Stimulated activated CD4-positive, alpha-beta T cell treated with anti-CD3 and anti-CD28 coated beads, Interleukin-2, amount 100 ng/mL, for 24 hours (primary cell): ENCODE measurements at regions not wholly inside any gene's neighbourhood (a gene's known extent, or its start where the extent isn't known, plus 50 kb on each side); places are given as distances from the start of the nearest gene placed in this dataset.
"Not testable (repeated sequence)": the region's sequence is repeated elsewhere in the genome, so short reads cannot be mapped to it uniquely, and the experiment has no call there.

ENCODE experiments used
- DNase-seq, 2 donors: peaks; one replicate each; pipeline ENCODE4 v3.0.0-alpha.2; 2020

DNA sequence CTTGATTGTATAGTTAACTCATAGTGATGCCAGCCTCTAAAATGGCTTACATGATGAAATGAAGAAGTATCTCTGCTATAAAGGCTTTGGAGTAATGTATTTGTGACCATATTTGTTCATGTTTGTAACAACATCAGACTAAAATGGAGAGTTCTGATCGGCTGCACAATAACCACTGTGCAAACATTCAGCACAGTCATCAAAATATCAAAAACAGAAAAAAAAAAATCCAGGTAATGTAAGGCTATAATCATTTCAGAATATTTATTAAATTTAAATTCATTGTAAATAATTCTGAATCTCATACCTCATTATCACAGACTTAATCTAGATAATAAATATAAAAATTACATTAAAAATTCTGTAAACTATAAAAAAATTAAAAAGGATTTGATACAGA, 1161.8 kb downstream of the MRPL39 start:
- DNase-seq: no peak

DNA sequence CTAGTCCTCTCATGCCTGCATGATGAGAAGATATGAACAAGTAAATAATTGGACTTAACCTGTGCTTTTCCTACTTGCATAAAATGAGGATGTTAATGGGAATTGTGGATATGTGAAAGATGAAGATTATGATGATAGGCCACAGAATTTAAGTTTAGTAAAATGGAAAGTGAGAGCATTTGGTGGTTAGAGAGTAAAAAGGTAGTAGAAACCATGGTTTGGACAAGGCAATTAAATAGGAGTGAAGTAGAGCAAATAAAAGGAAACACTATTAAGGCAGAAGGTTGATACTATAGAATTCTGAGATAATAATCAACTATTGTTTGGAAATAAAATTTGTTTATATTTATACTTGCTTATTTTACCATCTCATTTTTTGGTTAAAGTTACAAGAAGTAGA, 1162.5 kb downstream of the MRPL39 start:
- no peak for DNase-seq

DNA sequence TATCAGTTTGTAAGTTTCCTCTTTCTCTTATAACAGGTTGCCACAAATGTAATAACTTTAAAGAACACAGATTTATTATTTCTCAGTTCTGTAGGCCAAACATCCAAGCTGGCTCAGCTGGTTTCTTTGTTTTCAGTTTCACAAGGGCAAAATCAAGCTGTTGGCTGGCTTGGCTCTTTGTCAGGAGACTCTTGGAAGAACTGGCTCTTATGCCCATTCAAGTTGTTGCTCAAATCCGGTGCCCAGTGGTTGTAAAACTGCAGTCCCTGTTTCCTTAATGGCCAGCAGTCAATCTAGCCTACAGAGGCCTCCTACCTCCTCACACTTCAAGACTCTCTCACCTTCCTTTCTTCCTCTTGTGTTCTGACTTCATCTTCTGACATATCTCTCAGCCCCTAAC, 1171.0 kb downstream of the MRPL39 start:
- no peak for DNase-seq

DNA sequence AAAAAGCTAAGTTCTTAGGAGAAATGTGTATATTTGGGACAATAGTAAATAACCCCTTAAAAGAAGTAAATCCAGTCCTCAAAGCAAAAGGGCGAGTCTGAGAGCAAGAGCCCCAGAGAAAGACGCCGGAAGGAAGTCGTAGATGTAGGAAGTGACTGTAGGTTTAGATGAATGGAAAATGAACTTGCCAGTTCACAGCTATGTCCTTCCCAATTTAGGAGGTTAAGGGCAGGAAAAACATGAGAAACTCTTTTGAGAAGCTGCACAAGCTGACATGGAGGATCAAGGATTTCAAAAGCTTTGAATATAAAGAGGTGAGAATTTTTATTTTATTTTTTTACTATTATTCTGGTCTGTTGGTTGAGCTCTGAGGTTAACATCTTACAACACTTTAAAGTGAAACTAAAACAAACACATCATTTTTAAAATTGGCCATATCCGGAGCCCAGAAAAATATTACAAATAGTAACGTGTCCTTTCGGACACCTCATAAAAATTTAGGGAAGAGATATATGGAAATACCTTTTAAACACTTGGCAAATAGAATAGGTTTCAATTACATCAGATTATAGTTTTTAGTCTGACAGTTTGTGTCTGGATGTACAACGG, 1178.6 kb downstream of the MRPL39 start:
- no peak for DNase-seq

DNA sequence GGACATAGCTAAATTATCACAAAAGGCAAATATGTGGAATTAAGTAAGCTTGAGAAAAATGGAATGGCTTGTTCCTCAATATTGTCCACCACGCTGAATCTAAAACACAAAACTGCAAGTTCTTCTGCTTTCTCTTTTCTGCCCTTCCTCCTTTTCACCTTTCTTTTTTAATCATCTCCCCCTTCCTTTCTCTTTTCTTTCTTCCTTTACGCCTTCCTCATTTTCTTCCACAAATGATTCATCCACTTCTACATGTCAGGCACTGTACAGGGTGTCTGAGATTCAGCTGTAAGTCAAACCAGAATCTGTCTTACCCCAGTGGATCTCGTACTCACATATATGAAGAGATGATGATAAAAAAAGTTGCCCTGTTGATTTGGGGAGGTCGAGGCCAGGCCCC, 1182.5 kb downstream of the MRPL39 start:
- DNase-seq: no peak

DNA sequence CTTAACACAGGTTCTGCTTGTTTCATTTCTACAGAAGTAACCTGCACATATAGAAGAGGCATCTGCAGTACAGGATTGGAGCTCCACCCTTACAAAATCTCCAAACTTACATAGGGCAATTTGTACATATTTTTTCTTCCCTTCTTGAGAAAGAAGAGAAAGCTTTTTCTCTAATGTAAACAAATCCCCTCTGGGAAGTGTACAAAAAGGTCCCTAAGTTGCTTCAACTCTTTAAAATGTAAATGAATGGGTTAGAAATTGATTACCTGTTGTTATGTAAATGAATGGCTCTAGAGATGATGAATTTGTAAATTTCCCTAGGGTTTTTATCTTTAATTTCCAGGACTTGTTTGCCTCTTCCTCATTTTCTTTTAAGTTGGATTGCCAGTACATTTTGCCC, 1183.7 kb downstream of the MRPL39 start:
- DNase-seq: no peak

DNA sequence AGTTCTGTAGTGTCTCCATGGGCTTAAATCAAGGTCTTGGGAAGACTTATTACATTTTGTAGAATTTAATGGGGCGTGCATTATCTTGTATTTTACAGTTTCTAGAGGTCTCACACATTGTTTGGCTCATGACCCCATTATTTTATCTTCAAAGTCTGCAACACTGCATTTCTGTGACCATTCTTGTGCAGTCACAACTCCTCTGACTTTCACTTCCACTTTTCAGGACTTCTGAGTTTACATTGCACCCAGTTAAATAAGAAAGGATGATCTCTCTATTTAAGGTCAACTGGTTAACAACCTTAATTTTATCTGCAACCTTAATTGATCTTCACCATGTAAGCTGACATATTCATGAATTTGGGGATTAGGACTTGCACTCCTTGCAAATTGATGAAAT, 1186.6 kb downstream of the MRPL39 start:
- no peak for DNase-seq

DNA sequence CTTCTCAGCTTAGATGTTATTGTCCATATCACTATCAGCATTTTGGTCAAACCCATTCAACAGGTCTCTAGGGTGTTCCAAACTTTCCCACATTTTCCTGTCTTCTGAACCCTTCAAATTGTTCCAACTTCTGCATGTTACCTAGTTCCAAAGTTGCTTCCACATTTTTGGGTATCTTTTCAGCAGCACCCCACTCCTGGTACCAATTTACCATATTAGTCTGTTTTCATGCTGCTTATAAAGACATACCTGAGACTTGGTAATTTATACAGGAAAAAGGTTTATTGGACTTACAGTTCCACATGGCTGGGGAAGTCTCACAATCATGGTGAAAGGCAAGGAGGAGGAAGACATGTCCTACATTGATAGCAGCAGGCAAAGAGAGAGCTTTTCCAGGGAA, 1187.6 kb downstream of the MRPL39 start:
- not testable (repeated sequence) for DNase-seq

DNA sequence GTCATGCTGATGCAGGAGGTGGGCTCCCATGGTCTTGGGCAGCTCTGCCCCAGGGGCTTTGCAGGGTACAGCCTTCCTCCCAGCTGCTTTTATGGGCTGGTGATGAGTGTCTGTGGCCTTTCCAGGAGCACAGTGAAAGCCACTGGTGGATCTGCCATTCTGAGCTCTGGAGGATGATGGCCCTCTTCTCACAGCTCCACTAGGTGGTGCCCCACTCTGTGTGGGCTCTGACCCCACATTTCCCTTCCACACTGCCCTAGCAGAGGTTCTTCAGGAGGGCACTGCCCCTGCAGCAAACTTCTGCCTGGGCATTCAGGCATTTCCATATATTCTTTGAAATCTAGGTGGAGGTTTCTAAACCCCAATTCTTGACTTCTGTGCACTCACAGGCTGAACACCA, 1188.6 kb downstream of the MRPL39 start:
- DNase-seq: no peak

DNA sequence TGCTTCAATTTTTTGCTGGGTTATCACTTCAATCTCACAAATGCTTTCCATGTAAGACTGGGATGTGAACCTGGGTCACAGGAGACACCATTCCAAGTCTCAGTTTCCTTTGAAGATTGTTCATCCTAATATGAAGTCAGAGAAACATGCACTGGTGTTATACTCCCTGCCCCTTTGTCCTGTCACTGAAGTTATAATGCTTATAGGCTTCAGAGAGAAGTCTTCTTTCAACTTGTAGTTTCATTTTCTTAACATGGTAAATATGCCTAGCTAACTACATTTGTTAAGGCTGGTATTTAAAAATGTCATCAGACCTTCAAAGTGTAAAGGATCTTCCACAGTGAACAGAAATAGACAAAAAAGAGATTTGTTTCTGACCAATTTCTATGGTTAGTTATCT, 1195.9 kb downstream of the MRPL39 start:
- DNase-seq: no peak

DNA sequence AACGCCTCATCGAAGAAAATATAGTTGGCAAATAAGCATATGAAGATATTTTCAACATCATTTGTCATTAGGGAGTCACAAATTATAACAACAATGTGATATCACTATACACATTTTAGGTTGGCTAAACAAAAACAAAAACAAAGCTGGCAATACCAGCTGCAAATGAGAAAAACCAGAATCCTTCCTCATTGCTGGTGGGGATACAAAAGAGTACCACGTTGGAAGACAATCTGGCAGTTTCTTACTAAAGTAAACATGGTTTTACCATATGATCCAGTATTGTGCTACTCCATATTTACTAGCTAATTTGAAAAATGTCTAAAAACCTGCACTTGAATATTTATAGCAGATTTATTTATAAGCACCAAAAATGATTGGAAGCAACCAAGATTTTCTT, 1204.1 kb downstream of the MRPL39 start:
- no peak for DNase-seq

DNA sequence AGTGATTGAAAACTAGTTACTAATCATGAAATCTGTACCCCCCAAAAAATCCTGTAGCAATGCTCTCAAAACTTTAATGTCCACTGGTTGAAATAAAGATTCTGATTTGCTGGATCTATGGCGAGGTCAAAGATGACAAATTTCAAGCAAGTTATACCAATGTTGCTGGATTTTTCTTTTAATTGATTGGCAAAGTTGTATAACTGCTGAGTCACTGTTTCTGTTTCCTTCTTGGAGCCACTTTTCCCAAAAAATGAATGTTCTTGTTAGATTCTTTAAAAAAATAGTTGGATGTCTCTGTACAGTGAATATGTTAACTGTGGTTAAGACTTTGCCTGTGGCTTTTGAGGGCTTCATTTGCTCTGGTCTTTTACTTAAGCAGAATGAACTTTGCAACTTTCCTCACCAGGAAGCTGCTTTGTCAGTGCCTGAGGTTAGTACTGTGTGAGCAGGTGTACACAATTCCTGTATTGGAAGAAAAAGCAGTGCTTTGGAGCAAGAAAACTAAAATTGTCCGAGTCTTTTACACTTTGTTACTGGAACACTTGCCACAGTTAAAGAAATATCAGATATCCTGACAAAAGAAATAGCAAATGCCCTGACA, 1211.9 kb downstream of the MRPL39 start:
- DNase-seq: no peak

DNA sequence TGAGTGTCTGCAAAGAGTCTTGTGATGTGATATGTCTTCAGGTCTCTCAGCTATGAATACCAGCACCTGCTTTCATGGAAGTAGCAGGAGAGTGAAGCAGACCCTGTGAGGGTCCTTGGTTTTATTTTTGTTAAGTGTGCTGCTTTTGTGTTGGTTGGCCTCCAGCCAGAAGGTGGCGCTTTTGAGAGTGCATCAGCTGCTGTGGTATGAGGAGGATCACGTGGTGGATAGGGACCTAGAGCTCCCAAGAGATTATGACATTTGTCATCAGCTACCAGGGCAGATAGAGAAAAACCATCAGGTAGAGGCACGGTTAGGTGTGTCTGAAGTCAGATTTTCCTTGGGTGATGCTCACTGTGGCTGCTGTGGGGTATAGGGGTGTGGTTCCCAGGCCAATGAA, 1232.1 kb downstream of the MRPL39 start:
- DNase-seq: peak; percentile 20 to 36

DNA sequence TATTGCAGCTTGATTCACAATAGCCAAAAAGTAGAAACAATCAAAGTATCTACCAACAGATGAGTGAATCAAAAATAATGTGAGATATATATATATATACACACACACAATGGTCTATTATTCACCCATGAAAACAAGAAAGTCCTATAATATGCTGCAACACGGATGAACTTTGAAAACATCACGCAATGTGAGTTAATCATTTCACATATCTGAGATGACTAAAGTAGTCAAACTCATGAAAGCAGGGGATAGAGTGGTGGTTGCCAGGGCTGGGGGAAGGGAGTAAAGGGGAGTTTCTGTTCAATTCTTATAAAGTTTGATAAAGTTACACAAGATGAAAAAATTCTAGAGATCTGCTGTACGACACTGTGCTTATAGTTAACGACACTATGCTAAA, 1234.8 kb downstream of the MRPL39 start:
- no peak for DNase-seq

DNA sequence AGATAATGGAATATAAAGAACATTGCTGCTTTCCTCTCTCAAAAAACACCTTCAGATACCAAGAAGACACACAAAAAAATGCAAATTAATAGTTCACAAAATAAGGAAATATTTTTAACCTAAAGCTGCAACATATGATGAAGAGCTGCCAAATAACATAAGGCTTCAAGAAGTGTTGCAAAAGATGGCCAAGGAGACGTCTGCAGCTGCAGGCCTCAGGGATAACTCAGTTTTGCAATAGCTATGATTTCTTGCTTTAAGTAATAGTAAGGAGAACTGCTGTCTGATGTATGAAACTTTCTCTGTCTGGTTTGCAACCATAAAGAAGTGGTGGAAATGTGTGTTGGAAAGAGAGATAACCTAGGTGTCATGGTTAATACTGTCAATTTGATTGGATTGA, 1237.5 kb downstream of the MRPL39 start:
- DNase-seq: no peak

DNA sequence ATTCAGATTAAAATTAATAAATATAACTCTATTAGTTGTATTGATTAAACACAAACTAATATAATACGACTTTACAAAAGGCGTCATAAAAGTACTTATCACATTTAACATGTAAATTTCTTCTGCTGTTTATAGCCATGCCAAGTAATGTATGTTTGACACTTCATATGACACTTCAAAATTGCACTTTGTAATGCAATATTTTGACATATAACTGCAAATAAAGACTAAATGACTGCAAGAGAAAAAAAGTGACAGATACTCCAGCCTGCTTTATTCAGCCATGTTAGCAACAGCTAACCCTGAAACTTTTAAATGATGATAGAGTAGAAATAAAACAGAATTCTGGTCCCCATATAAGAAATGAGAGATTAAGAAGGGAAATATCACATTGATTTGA, 1238.0 kb downstream of the MRPL39 start:
- DNase-seq: no peak

DNA sequence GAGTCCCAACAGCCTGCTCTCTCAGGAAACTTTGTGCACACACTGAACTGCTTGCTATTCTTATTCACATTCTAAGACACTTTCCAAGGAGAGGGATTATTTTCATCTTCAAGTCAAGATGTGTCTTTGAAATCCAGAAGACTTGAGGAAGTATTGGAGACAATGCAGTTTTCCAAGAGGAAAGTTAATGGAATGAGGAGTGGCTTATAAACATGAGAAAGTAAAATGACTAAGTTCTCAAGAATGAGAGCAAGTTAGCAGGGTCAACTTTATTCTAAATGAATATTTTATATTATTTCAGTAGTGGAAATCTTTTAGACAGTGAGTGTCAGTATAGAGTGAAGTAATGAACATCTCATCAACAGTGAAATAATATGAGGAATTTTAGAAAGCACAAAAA, 1239.3 kb downstream of the MRPL39 start:
- no peak for DNase-seq

DNA sequence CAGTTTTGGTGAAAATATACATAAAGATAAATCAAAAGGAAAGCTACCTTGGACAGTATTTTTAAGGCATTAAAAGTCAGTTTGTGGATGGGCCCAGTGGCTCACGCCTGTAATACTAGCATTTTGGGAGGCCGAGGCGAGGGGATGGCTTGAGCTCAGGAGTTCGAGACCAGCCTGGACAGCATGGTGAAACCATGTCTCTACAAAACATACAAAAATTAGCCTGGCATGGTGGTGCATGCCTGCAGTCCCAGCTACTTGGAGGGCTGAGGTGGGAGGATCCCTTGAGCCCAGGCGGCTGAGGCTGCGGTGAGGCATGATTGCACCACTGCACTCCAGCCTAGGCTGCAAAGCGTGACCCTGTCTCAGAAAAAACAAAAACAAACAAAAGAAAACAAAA, 1253.8 kb downstream of the MRPL39 start:
- DNase-seq: no peak

DNA sequence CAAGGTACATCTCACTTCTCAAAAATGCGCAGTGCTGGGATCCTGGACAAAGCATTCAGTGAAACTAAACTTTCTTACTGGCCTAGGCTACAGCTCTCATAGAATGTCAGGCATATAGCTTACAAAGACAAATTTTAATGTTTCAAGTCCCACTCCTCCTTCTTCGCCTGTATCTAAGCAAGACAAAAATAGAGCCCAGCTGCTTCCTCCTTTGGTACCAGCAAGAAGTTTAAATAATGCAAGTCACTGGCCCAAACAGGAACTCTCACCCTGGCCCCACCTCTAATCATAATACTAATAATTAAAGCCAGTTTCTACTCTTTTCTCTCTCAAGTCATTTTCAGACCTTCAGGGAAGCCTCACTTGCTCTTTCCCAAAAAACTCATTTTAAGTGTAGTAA, 1267.9 kb downstream of the MRPL39 start:
- no peak for DNase-seq

DNA sequence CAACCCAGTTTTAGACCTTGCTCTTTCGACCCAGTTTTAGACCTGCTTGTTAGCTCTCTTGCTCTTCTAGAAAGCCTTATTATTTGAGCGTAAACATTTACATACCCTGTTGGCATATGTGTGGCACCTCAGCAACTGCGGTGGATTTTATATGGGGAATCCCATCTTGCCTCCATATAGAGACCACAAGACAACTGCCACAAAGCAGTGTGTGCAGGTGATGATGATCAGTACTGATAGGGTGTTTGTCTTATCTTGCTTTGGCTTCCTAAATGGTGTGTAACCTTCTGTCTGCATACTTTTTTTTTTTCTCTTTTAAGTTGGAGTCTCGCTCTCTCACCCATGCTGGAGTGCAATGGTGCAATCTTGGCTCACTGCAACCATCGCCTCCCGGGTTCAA, 1270.8 kb downstream of the MRPL39 start:
- DNase-seq: no peak

DNA sequence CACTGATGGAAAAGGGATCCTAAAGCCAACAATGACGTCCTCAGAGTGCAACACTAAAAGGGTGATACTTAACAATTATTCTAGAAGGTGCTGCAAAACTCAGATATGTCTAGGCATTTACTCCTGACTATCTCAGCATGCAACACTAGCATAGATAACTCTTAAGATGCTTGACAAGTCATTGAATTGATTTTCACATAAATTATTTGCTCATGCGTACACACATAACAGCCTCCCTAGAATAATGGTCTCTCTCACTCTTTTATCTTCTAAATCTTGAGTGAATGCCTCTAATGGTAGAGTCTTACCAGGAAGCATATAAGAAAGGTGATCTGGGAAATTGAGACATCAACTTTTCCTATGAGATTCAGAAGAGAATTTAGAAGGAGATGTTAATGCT, 1283.7 kb downstream of the MRPL39 start:
- DNase-seq: no peak

DNA sequence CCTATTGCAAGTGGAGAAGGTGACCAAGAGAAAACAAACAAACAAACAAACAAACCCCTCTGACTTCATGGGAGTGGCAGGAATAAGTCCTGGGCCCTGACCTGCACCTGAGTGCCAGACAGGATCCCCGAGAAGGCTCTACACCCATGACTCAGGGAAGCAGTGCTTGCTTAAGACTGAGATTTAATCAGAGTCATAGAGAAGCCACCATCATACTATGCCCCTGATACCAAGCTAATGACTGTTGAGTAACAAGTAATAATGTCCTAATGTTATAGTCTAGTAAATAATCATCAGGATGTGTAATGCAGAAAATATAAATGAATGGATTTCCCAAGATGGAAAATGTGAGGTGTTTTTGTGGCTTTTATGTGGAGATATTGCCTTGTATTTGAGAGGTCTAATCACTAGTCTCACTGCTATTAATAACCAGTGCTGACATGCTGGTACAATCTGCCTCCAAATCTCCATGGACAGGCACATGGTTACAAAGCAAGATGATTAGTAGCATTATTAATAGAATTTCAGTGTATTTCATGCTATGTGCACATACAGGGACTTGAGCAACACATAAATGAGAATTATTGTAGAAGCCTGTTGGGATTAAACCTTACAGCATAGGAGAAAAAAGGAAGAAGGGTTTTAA, 1290.9 kb downstream of the MRPL39 start:
- no peak for DNase-seq

DNA sequence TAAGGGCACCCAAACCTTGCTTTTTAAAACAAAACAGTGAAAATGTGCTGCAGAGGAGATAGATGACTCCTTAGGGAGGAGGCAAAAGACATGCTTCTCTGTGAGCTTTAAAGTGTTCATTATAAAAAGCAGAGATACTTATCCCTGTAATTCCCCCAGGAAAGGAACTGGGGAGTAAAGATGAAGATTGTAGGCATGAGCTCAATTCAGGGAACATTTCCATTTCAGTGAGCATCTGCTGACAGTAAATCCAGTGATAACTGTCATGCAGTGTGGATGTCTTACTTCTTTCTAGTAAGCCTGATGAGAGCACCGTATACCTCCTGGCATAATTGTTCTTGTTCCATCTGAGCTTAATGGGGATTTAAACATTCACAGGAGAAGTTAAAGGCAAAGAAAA, 1296.5 kb downstream of the MRPL39 start:
- DNase-seq: no peak

DNA sequence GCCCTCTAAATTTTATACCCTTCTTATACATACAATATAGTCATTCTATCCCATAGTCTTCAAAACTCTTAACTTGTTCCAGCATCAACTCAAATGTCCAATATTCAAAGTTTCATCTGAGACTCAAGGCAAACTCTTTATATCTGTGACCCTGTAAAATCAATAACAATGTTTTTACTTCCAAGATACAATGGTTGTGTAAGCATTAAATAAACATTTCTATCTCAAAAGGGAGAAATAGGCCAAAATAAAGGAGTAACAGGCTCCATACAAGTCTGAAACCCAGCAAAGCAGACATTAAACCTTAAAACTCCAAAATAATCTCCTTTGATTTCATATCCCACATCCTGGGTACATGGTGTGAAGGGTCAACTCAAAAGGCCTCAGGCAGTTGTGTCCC, 1299.1 kb downstream of the MRPL39 start:
- no peak for DNase-seq

DNA sequence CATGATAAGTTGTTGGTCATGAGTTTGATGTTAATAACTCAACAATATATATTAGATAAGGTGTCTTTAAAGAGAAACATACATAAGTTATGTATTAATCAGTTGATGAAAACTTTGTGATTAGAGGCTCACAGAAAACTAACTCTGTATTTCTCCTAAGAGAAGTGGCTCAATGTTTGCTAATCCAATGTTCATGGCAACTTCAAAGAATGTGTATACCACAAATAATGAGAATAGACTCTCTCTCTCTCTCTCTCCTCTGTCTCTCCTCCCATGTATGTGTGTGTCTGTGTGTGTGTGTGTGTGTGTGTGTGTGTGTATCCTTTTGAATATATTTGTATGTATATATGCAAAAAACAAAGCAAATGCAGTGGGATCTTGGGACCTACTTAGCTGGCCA, 1304.9 kb downstream of the MRPL39 start:
- no peak for DNase-seq
